ENCODE measurements at regions not wholly inside any gene's neighbourhood (a gene's known extent, or its start where the extent isn't known, plus 50 kb on each side); places are given as distances from the start of the nearest gene placed in this dataset.

- H3K4me3 ChIP-seq (ENCODE audit: control insufficient read depth in 1 of 2, extremely low read depth in 1 of 2, low read length in 1 of 2): no peak overlapping the region
- no peaks in the 10 kb centered on the region for H3K9me3 ChIP-seq
- Mint-ChIP-seq H3K4me1 (no peaks in the 10 kb centered on the region), H3K9me3 (no peaks in the 10 kb centered on the region), H3K4me3 (no peak overlapping the region), H3K36me3 (no peaks in the 10 kb centered on the region), H3K27me3 (peaks cover 4 to 25% of the 10 kb centered on the region in 2 donors), H3K27ac (no peak overlapping the region)
- H3K27me3 ChIP-seq (replicated peaks in 1 of 2; ENCODE audit: control insufficient read depth in 2 of 2, extremely low read depth in 1 of 2, insufficient read depth in 2 of 2, low read length in 1 of 2): no peaks in the 10 kb centered on the region
- no peak overlapping the region for H3K27ac ChIP-seq (ENCODE audit: low read length)
- DNase-seq (no peak), ATAC-seq (replicated peaks in 1 of 4) (no peak)
- H3K4me1 ChIP-seq (ENCODE audit: control insufficient read depth in 1 of 2, extremely low read depth in 1 of 2, insufficient read depth in 2 of 2, low read length in 2 of 2): no peaks in the 10 kb centered on the region
- ChIA-PET CTCF (no interaction called here), POLR2A (no interaction called here)
- no peaks in the 10 kb centered on the region for H3K36me3 ChIP-seq (ENCODE audit: control insufficient read depth in 2 of 2, extremely low read depth in 1 of 2, insufficient read depth in 1 of 2, low read length in 1 of 2)
Measured at GRCh38 chrX:16018291-16018690, 105.1 kb upstream of the GRPR start.

DNA sequence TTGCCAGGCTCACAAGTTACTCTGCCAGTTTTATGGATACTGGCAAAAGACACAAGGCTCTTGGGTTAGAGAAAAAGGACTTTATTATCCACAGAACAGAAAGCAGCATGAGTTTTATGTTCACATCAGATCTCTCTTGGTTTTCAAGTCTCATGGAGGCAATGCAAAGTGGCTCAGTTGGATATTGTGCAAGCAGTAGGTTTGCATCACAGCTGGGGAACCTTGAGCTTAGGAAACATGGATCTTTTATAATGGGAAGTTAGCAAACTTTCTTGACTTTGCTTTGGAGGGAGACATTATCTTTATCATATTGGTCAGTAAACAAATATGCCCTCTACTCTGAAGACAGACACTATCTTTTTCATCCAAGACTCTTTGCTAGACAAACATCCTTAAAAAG, 109.2 kb upstream of the GRPR start:
- ChIA-PET POLR2A (interaction anchor here in 1 of 2 donors (0.6 kb wide), 1 partner anchor 358 kb away, joined by 3 read pairs; no protein-coding TSS in a partner anchor), CTCF (no interaction called here)
- Histone ChIP-seq H3K27ac (ENCODE audit: low read length) (no peak overlapping the region), H3K4me1 (ENCODE audit: control insufficient read depth in 1 of 2, extremely low read depth in 1 of 2, insufficient read depth in 2 of 2, low read length in 2 of 2) (no peaks in the 10 kb centered on the region), H3K36me3 (ENCODE audit: control insufficient read depth in 2 of 2, extremely low read depth in 1 of 2, insufficient read depth in 1 of 2, low read length in 1 of 2) (no peaks in the 10 kb centered on the region), H3K4me3 (ENCODE audit: control insufficient read depth in 1 of 2, extremely low read depth in 1 of 2, low read length in 1 of 2) (no peak overlapping the region), H3K9me3 (no peaks in the 10 kb centered on the region), H3K27me3 (replicated peaks in 1 of 2; ENCODE audit: control insufficient read depth in 2 of 2, extremely low read depth in 1 of 2, insufficient read depth in 2 of 2, low read length in 1 of 2) (no peaks in the 10 kb centered on the region)
- H3K9me3 Mint-ChIP-seq: no peaks in the 10 kb centered on the region
- H3K36me3 Mint-ChIP-seq: no peaks in the 10 kb centered on the region
- DNase-seq (no peak), ATAC-seq (replicated peaks in 1 of 4) (no peak)
- no peaks in the 10 kb centered on the region for H3K4me1 Mint-ChIP-seq
- no peak overlapping the region for H3K27ac Mint-ChIP-seq
- H3K27me3 Mint-ChIP-seq: peaks cover 3 to 19% of the 10 kb centered on the region in 2 donors
- no peak overlapping the region for H3K4me3 Mint-ChIP-seq

GRCh38 chrX:16012250-16012649, 111.1 kb upstream of the GRPR start:
- POLR2A ChIA-PET: no interaction called here
- no peaks in the 10 kb centered on the region for H3K36me3 ChIP-seq (ENCODE audit: control insufficient read depth in 2 of 2, extremely low read depth in 1 of 2, insufficient read depth in 1 of 2, low read length in 1 of 2)
- H3K9me3 Mint-ChIP-seq: no peaks in the 10 kb centered on the region
- no peaks in the 10 kb centered on the region for H3K36me3 Mint-ChIP-seq
- H3K27me3 ChIP-seq (replicated peaks in 1 of 2; ENCODE audit: control insufficient read depth in 2 of 2, extremely low read depth in 1 of 2, insufficient read depth in 2 of 2, low read length in 1 of 2): no peaks in the 10 kb centered on the region
- no peaks in the 10 kb centered on the region for H3K4me1 ChIP-seq (ENCODE audit: control insufficient read depth in 1 of 2, extremely low read depth in 1 of 2, insufficient read depth in 2 of 2, low read length in 2 of 2)
- peaks cover 3 to 29% of the 10 kb centered on the region in 2 donors for H3K27me3 Mint-ChIP-seq
- no peak overlapping the region for H3K4me3 Mint-ChIP-seq
- CTCF ChIA-PET: interaction anchor here in 1 of 2 donors (0.5 kb wide), 1 partner anchor 1050 kb away, joined by 3 read pairs; no protein-coding TSS in a partner anchor
- H3K9me3 ChIP-seq: no peaks in the 10 kb centered on the region
- ATAC-seq (replicated peaks in 1 of 4) (no peak), DNase-seq (no peak)
- H3K4me3 ChIP-seq (ENCODE audit: control insufficient read depth in 1 of 2, extremely low read depth in 1 of 2, low read length in 1 of 2): no peak overlapping the region
- H3K27ac ChIP-seq (ENCODE audit: low read length): no peak overlapping the region
- WGBS (ENCODE audit: insufficient coverage): no CpG with 5 or more reads among the region's 1 CpG
- H3K27ac Mint-ChIP-seq: no peak overlapping the region
- no peaks in the 10 kb centered on the region for H3K4me1 Mint-ChIP-seq

- H3K27ac ChIP-seq (ENCODE audit: low read length): no peak overlapping the region
- POLR2A ChIA-PET: no interaction called here
- WGBS (ENCODE audit: insufficient coverage): no CpG with 5 or more reads among the region's 2 CpGs
Measured at GRCh38 chrX:16005917-16006316, 117.4 kb upstream of the GRPR start.

GRCh38 chrX:16002185-16002584, 121.2 kb upstream of the GRPR start:
- no peaks in the 10 kb centered on the region for H3K4me1 ChIP-seq (ENCODE audit: control insufficient read depth in 1 of 2, extremely low read depth in 1 of 2, insufficient read depth in 2 of 2, low read length in 2 of 2)
- ChIA-PET POLR2A (interaction anchor here in 1 of 2 donors (0.5 kb wide), 1 partner anchor 43 kb away, joined by 4 read pairs; no protein-coding TSS in a partner anchor), CTCF (no interaction called here)
- Mint-ChIP-seq H3K27ac (no peak overlapping the region), H3K4me1 (no peaks in the 10 kb centered on the region), H3K9me3 (no peaks in the 10 kb centered on the region), H3K36me3 (no peaks in the 10 kb centered on the region), H3K27me3 (peaks cover 0 to 28% of the 10 kb centered on the region in 2 donors), H3K4me3 (no peak overlapping the region)
- no peak for ATAC-seq (replicated peaks in 1 of 4)
- no peak overlapping the region for H3K4me3 ChIP-seq (ENCODE audit: control insufficient read depth in 1 of 2, extremely low read depth in 1 of 2, low read length in 1 of 2)
- DNase-seq: no peak
- H3K36me3 ChIP-seq (ENCODE audit: control insufficient read depth in 2 of 2, extremely low read depth in 1 of 2, insufficient read depth in 1 of 2, low read length in 1 of 2): no peaks in the 10 kb centered on the region
- no peaks in the 10 kb centered on the region for H3K9me3 ChIP-seq
- no CpG with 5 or more reads among the region's 1 CpG for WGBS (ENCODE audit: insufficient coverage)
- no peaks in the 10 kb centered on the region for H3K27me3 ChIP-seq (replicated peaks in 1 of 2; ENCODE audit: control insufficient read depth in 2 of 2, extremely low read depth in 1 of 2, insufficient read depth in 2 of 2, low read length in 1 of 2)
- no peak overlapping the region for H3K27ac ChIP-seq (ENCODE audit: low read length)

More at GRCh38 chrX:16005917-16006316, 117.4 kb upstream of the GRPR start:
- Histone ChIP-seq H3K4me3 (ENCODE audit: control insufficient read depth in 1 of 2, extremely low read depth in 1 of 2, low read length in 1 of 2) (no peak overlapping the region), H3K36me3 (ENCODE audit: control insufficient read depth in 2 of 2, extremely low read depth in 1 of 2, insufficient read depth in 1 of 2, low read length in 1 of 2) (no peaks in the 10 kb centered on the region), H3K27me3 (replicated peaks in 1 of 2; ENCODE audit: control insufficient read depth in 2 of 2, extremely low read depth in 1 of 2, insufficient read depth in 2 of 2, low read length in 1 of 2) (no peaks in the 10 kb centered on the region), H3K4me1 (ENCODE audit: control insufficient read depth in 1 of 2, extremely low read depth in 1 of 2, insufficient read depth in 2 of 2, low read length in 2 of 2) (no peaks in the 10 kb centered on the region), H3K9me3 (no peaks in the 10 kb centered on the region)
- Mint-ChIP-seq H3K9me3 (no peaks in the 10 kb centered on the region), H3K4me1 (no peaks in the 10 kb centered on the region), H3K36me3 (no peaks in the 10 kb centered on the region), H3K4me3 (no peak overlapping the region), H3K27me3 (peaks cover 2 to 48% of the 10 kb centered on the region in 2 donors), H3K27ac (no peak overlapping the region)
- DNase-seq (no peak), ATAC-seq (replicated peaks in 1 of 4) (no peak)
- CTCF ChIA-PET: no interaction called here

- no peaks in the 10 kb centered on the region for H3K4me1 ChIP-seq (ENCODE audit: control insufficient read depth in 1 of 2, extremely low read depth in 1 of 2, insufficient read depth in 2 of 2, low read length in 2 of 2)
- H3K36me3 Mint-ChIP-seq: no peaks in the 10 kb centered on the region
- no peaks in the 10 kb centered on the region for H3K27me3 ChIP-seq (replicated peaks in 1 of 2; ENCODE audit: control insufficient read depth in 2 of 2, extremely low read depth in 1 of 2, insufficient read depth in 2 of 2, low read length in 1 of 2)
- H3K4me3 Mint-ChIP-seq: no peak overlapping the region
- WGBS (ENCODE audit: insufficient coverage): no CpG with 5 or more reads among the region's 2 CpGs
- ATAC-seq (replicated peaks in 1 of 4) (no peak), DNase-seq (no peak)
- H3K27me3 Mint-ChIP-seq: peaks cover 3 to 31% of the 10 kb centered on the region in 2 donors
- H3K9me3 ChIP-seq: no peaks in the 10 kb centered on the region
- no peak overlapping the region for H3K27ac Mint-ChIP-seq
- H3K4me1 Mint-ChIP-seq: no peaks in the 10 kb centered on the region
- no peaks in the 10 kb centered on the region for H3K36me3 ChIP-seq (ENCODE audit: control insufficient read depth in 2 of 2, extremely low read depth in 1 of 2, insufficient read depth in 1 of 2, low read length in 1 of 2)
- ChIA-PET POLR2A (no interaction called here), CTCF (no interaction called here)
- H3K27ac ChIP-seq (ENCODE audit: low read length): no peak overlapping the region
- peaks cover 0 to 5% (median 3%) of the 10 kb centered on the region in 3 donors for H3K9me3 Mint-ChIP-seq
- H3K4me3 ChIP-seq (ENCODE audit: control insufficient read depth in 1 of 2, extremely low read depth in 1 of 2, low read length in 1 of 2): no peak overlapping the region
Measured at GRCh38 chrX:15998350-15998749, 125.0 kb upstream of the GRPR start.

- Mint-ChIP-seq H3K27me3 (peaks cover 3 to 29% of the 10 kb centered on the region in 2 donors), H3K27ac (no peak overlapping the region), H3K4me3 (no peak overlapping the region), H3K4me1 (no peaks in the 10 kb centered on the region), H3K9me3 (peaks cover 0 to 5% (median 0%) of the 10 kb centered on the region in 3 donors), H3K36me3 (no peaks in the 10 kb centered on the region)
- H3K4me1 ChIP-seq (ENCODE audit: control insufficient read depth in 1 of 2, extremely low read depth in 1 of 2, insufficient read depth in 2 of 2, low read length in 2 of 2): no peaks in the 10 kb centered on the region
- H3K27ac ChIP-seq (ENCODE audit: low read length): no peak overlapping the region
- no peak overlapping the region for H3K4me3 ChIP-seq (ENCODE audit: control insufficient read depth in 1 of 2, extremely low read depth in 1 of 2, low read length in 1 of 2)
- ATAC-seq (replicated peaks in 1 of 4): no peak
- POLR2A ChIA-PET: no interaction called here
- H3K9me3 ChIP-seq: no peaks in the 10 kb centered on the region
- CTCF ChIA-PET: no interaction called here
- no peak for DNase-seq
- H3K36me3 ChIP-seq (ENCODE audit: control insufficient read depth in 2 of 2, extremely low read depth in 1 of 2, insufficient read depth in 1 of 2, low read length in 1 of 2): no peaks in the 10 kb centered on the region
- WGBS (ENCODE audit: insufficient coverage): no CpG with 5 or more reads among the region's 4 CpGs
- H3K27me3 ChIP-seq (replicated peaks in 1 of 2; ENCODE audit: control insufficient read depth in 2 of 2, extremely low read depth in 1 of 2, insufficient read depth in 2 of 2, low read length in 1 of 2): no peaks in the 10 kb centered on the region
Measured at GRCh38 chrX:15989716-15990115, 133.6 kb upstream of the GRPR start.

Measured in T-cell (primary cell).